ENCODE measurements at regions not wholly inside any gene's neighbourhood (a gene's known extent, or its start where the extent isn't known, plus 50 kb on each side); places are given as distances from the start of the nearest gene placed in this dataset.
"Not testable (repeated sequence)": the region's sequence is repeated elsewhere in the genome, so short reads cannot be mapped to it uniquely, and the experiment has no call there.

- Histone ChIP-seq H3K4me3 (ENCODE audit: low read depth, low read length) (no peak overlapping the region), H3K36me3 (ENCODE audit: control insufficient read depth, insufficient read depth, low read length) (no peaks in the 10 kb centered on the region), H3K27me3 (ENCODE audit: control insufficient read depth, insufficient read depth, low read length) (no peaks in the 10 kb centered on the region)
- TF ChIP-seq CTCF (IDR thresholded peaks at IDR 0.05; ENCODE audit: insufficient read depth, low read length, severe bottlenecking), result no peak
- DNase-seq (ENCODE audit: low read depth), result no peak
- no peak for FAIRE-seq
These were observed 351.7 kb upstream of the MDGA2 start for GRCh38 chr14:48027115-48027514.

- Histone ChIP-seq H3K36me3 (ENCODE audit: control insufficient read depth, insufficient read depth, low read length) (no peaks in the 10 kb centered on the region), H3K27me3 (ENCODE audit: control insufficient read depth, insufficient read depth, low read length) (no peaks in the 10 kb centered on the region), H3K4me3 (ENCODE audit: low read depth, low read length) (no peak overlapping the region)
- FAIRE-seq (no peak), DNase-seq (ENCODE audit: low read depth) (peak; percentile 1)
- no peak for TF ChIP-seq CTCF (IDR thresholded peaks at IDR 0.05; ENCODE audit: insufficient read depth, low read length, severe bottlenecking)
These were observed 348.5 kb upstream of the MDGA2 start for GRCh38 chr14:48023881-48024280.

- H3K4me3 ChIP-seq (ENCODE audit: low read depth, low read length); H3K36me3 ChIP-seq (ENCODE audit: control insufficient read depth, insufficient read depth, low read length); FAIRE-seq; DNase-seq (ENCODE audit: low read depth); H3K27me3 ChIP-seq (ENCODE audit: control insufficient read depth, insufficient read depth, low read length): not testable (repeated sequence)
These were observed 336.1 kb upstream of the MDGA2 start for GRCh38 chr14:48011484-48011883.

- Histone ChIP-seq H3K36me3 (ENCODE audit: control insufficient read depth, insufficient read depth, low read length) (no peaks in the 10 kb centered on the region), H3K4me3 (ENCODE audit: low read depth, low read length) (no peak overlapping the region), H3K27me3 (ENCODE audit: control insufficient read depth, insufficient read depth, low read length) (no peaks in the 10 kb centered on the region)
- DNase-seq (ENCODE audit: low read depth), result no peak
- no peak for TF ChIP-seq CTCF (IDR thresholded peaks at IDR 0.05; ENCODE audit: insufficient read depth, low read length, severe bottlenecking)
- no peak for FAIRE-seq
These were observed 333.2 kb upstream of the MDGA2 start for GRCh38 chr14:48008646-48009045.

GRCh38 chr14:48005986-48006385, 330.6 kb upstream of the MDGA2 start:
- DNase-seq (ENCODE audit: low read depth) (no peak), FAIRE-seq (no peak)
- no peaks in the 10 kb centered on the region for H3K36me3 ChIP-seq (ENCODE audit: control insufficient read depth, insufficient read depth, low read length)
- no peaks in the 10 kb centered on the region for H3K27me3 ChIP-seq (ENCODE audit: control insufficient read depth, insufficient read depth, low read length)
- no peak overlapping the region for H3K4me3 ChIP-seq (ENCODE audit: low read depth, low read length)
- TF ChIP-seq CTCF (IDR thresholded peaks at IDR 0.05; ENCODE audit: insufficient read depth, low read length, severe bottlenecking), result no peak

- FAIRE-seq (no peak), DNase-seq (ENCODE audit: low read depth) (no peak)
- Histone ChIP-seq H3K36me3 (ENCODE audit: control insufficient read depth, insufficient read depth, low read length) (no peaks in the 10 kb centered on the region), H3K4me3 (ENCODE audit: low read depth, low read length) (no peak overlapping the region), H3K27me3 (ENCODE audit: control insufficient read depth, insufficient read depth, low read length) (no peaks in the 10 kb centered on the region)
- no peak for TF ChIP-seq CTCF (IDR thresholded peaks at IDR 0.05; ENCODE audit: insufficient read depth, low read length, severe bottlenecking)
These were observed 318.5 kb upstream of the MDGA2 start for GRCh38 chr14:47993883-47994282.
